Testis (tissue), 2 donors: ENCODE measurements at regions not wholly inside any gene's neighbourhood (a gene's known extent, or its start where the extent isn't known, plus 50 kb on each side); places are given as distances from the start of the nearest gene placed in this dataset.

Source experiments
- CTCF ChIP-seq, 3 experiments: fragments of 450-650 bp in 2 of 3; fragments of 200-600 bp in 1 of 3; sonication (generic) in 1 of 3; IDR thresholded peaks; one replicate each; pipeline ENCODE4 v1.5.1; 2016 to 2019; ENCODE audit warnings: antibody characterized with exemption in 3 of 3, mild to moderate bottlenecking in 2 of 3, moderate library complexity in 1 of 3
- POLR2A ChIP-seq: fragments of 450-650 bp; IDR thresholded peaks from one replicate; pipeline ENCODE4 v1.6.1; 2017; ENCODE audit warnings: antibody characterized with exemption, mild to moderate bottlenecking, moderate library complexity

GRCh38 chr11:96905663-96906062 lies 515.9 kb downstream of the JRKL start:
- TF ChIP-seq CTCF (IDR thresholded peaks at IDR 0.05) (no peak), POLR2A (no peak)
